ENCODE measurements at regions not wholly inside any gene's neighbourhood (a gene's known extent, or its start where the extent isn't known, plus 50 kb on each side); places are given as distances from the start of the nearest gene placed in this dataset.

- TF ChIP-seq, protein P1, sequence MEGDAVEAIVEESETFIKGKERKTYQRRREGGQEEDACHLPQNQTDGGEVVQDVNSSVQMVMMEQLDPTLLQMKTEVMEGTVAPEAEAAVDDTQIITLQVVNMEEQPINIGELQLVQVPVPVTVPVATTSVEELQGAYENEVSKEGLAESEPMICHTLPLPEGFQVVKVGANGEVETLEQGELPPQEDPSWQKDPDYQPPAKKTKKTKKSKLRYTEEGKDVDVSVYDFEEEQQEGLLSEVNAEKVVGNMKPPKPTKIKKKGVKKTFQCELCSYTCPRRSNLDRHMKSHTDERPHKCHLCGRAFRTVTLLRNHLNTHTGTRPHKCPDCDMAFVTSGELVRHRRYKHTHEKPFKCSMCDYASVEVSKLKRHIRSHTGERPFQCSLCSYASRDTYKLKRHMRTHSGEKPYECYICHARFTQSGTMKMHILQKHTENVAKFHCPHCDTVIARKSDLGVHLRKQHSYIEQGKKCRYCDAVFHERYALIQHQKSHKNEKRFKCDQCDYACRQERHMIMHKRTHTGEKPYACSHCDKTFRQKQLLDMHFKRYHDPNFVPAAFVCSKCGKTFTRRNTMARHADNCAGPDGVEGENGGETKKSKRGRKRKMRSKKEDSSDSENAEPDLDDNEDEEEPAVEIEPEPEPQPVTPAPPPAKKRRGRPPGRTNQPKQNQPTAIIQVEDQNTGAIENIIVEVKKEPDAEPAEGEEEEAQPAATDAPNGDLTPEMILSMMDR (IDR thresholded peaks at IDR 0.05), result no peak
- no peak for TF ChIP-seq POLR2A (IDR thresholded peaks at IDR 0.05)
- TF ChIP-seq POLR2AphosphoS5 (IDR thresholded peaks at IDR 0.05), result no peak
Measured at GRCh38 chr2:12251121-12251520, 465.6 kb upstream of the TRIB2 start.
